MCF 10A (cell line): ENCODE measurements at regions not wholly inside any gene's neighbourhood (a gene's known extent, or its start where the extent isn't known, plus 50 kb on each side); places are given as distances from the start of the nearest gene placed in this dataset.

Experiments
- BruUV-seq: library from RNA; stranded (reverse); fragments of 400-500 nt; replicated peaks from 2 replicates; lab custom pipeline; 2021; lab: Mats Ljungman, UMichigan
- CTCF ChIA-PET: fragments of 300-600 bp; sonication (Branson Sonifier 250); formaldehyde crosslinking; extraction: SDS; loops from one replicate; lab custom pipeline; 2021; ENCODE audit warnings: antibody characterized with exemption, inconsistent platforms; lab: Yijun Ruan, JAX
- POLR2A ChIA-PET: fragments of 300-600, 350-650 bp; sonication (Branson Sonifier 250); formaldehyde crosslinking; extraction: SDS; loops from one replicate; lab custom pipeline; 2020; ENCODE audit warnings: antibody characterized with exemption, inconsistent platforms; lab: Yijun Ruan, JAX
- DNase-seq: peaks from one replicate; pipeline ENCODE4 v3.0.0-alpha.2; 2018; ENCODE audit not compliant: unreplicated experiment
- H3K27ac Mint-ChIP-seq: one replicate; pipeline ENCODE4 v1.8.0; 2022; ENCODE audit warnings: mild to moderate bottlenecking, low read depth, mixed read lengths; ENCODE audit not compliant: unreplicated experiment
- H3K27me3 Mint-ChIP-seq: one replicate; pipeline ENCODE4 v1.8.0; 2022; ENCODE audit warnings: mixed read lengths; ENCODE audit not compliant: insufficient read depth, unreplicated experiment
- H3K36me3 Mint-ChIP-seq: one replicate; pipeline ENCODE4 v1.8.0; 2022; ENCODE audit warnings: mild to moderate bottlenecking, moderate library complexity, mixed read lengths; ENCODE audit not compliant: insufficient read depth, unreplicated experiment
- H3K4me1 Mint-ChIP-seq: one replicate; pipeline ENCODE4 v1.8.0; 2022; ENCODE audit warnings: mixed read lengths; ENCODE audit not compliant: insufficient read depth, unreplicated experiment
- H3K4me3 Mint-ChIP-seq: one replicate; pipeline ENCODE4 v1.8.0; 2022; ENCODE audit warnings: mild to moderate bottlenecking, moderate library complexity, mixed read lengths; ENCODE audit not compliant: unreplicated experiment
- H3K9me3 Mint-ChIP-seq: one replicate; pipeline ENCODE4 v1.8.0; 2022; ENCODE audit warnings: mixed read lengths; ENCODE audit not compliant: unreplicated experiment
- intact Hi-C: fragments of 100-400 bp; cut with micrococcal nuclease; formaldehyde crosslinking; loops from 2 replicates; pipeline ENCODE4 v1.14.1; 2022
- TF ChIP-seq, protein P1 (sequence below): fragments of 200-600 bp; IDR thresholded peaks from one replicate; pipeline ENCODE4 v1.8.0; 2022; ENCODE audit warnings: antibody characterized with exemption, mild to moderate bottlenecking; ENCODE audit not compliant: unreplicated experiment

DNA sequence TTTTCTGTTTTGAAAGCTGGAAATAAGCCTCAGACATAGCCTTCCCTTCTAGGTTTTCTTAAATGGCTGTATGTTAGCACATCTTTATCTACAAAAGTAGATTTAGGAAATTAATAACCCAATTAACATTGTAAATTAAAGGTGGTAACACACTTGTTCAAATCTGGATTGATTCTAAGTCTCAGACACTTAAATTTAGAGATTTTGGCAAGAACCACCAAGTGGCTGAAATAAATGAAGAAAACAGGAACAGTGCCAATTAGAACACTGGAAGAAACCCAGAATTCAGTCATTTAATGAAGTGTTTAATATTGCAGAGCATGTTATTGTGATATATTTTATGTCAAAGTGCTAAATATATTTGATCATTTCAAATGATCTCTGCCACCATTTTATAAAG is 628.2 kb downstream of the USP25 start:
- Mint-ChIP-seq H3K4me3 (no peak overlapping the region), H3K27me3 (no peaks in the 10 kb centered on the region), H3K36me3 (peaks cover 6% of the 10 kb centered on the region), H3K27ac (no peak overlapping the region), H3K9me3 (peaks cover 7% of the 10 kb centered on the region), H3K4me1 (no peaks in the 10 kb centered on the region)
- TF ChIP-seq, protein P1, sequence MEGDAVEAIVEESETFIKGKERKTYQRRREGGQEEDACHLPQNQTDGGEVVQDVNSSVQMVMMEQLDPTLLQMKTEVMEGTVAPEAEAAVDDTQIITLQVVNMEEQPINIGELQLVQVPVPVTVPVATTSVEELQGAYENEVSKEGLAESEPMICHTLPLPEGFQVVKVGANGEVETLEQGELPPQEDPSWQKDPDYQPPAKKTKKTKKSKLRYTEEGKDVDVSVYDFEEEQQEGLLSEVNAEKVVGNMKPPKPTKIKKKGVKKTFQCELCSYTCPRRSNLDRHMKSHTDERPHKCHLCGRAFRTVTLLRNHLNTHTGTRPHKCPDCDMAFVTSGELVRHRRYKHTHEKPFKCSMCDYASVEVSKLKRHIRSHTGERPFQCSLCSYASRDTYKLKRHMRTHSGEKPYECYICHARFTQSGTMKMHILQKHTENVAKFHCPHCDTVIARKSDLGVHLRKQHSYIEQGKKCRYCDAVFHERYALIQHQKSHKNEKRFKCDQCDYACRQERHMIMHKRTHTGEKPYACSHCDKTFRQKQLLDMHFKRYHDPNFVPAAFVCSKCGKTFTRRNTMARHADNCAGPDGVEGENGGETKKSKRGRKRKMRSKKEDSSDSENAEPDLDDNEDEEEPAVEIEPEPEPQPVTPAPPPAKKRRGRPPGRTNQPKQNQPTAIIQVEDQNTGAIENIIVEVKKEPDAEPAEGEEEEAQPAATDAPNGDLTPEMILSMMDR = no peak
- CTCF ChIA-PET = no interaction called here
- intact Hi-C loops = no loop called here
- POLR2A ChIA-PET = interaction anchor here (0.6 to 1.3 kb wide), 2 partner anchors 9 to 454 kb away, joined by 3 to 4 read pairs; no protein-coding TSS in a partner anchor
- DNase-seq = no peak
- no TSS peak for BruUV-seq

DNA sequence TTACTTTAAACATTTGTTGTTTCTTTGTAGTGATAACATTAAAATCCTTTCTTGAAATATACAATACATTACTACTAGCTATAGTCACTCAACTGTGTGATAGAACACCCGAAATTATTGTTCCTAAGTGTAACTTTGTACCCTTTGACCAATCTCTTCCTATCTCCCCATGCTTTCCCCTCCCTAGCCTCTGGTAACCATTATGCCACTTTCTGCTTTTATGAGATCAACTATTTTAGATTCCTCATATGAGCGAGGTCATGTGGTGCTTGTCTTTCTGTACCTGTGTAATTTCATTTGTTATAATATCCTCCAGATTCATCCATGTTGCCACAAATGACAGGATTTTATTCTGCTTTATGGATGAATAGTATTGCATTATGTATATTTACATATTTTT is 629.0 kb downstream of the USP25 start:
- POLR2A ChIA-PET = interaction anchor here (0.6 to 1.3 kb wide), 2 partner anchors 9 to 454 kb away, joined by 3 to 4 read pairs; no protein-coding TSS in a partner anchor
- DNase-seq = no peak
- Mint-ChIP-seq H3K4me1 (no peaks in the 10 kb centered on the region), H3K4me3 (no peak overlapping the region), H3K27me3 (no peaks in the 10 kb centered on the region), H3K27ac (no peak overlapping the region), H3K9me3 (peaks cover 7% of the 10 kb centered on the region), H3K36me3 (peaks cover 6% of the 10 kb centered on the region)
- TF ChIP-seq, protein P1 = no peak
- no TSS peak for BruUV-seq
- intact Hi-C loops = no loop called here
- CTCF ChIA-PET = no interaction called here

DNA sequence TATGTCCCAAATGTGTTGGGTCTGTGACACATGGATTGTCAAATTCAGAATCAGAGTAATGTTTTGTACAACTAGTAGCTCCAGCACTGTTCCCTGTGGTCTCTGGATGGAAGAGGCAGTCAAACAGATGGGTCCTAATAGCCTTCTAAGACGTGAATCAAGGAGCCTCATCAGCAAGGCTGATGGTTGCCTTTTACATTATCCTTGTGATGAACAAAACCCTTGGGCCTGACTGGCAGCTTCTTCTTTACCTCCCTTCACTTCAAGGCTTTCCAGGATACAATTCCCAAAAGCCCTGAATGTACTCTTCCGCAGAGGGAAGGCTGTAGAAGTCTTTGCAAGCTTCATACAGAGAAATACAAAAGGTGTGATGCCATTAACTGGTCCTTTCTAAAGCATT is 633.3 kb downstream of the USP25 start:
- Mint-ChIP-seq H3K9me3 (peaks cover 7% of the 10 kb centered on the region), H3K4me3 (no peak overlapping the region), H3K27ac (no peak overlapping the region), H3K27me3 (no peaks in the 10 kb centered on the region), H3K36me3 (no peaks in the 10 kb centered on the region), H3K4me1 (no peaks in the 10 kb centered on the region)
- BruUV-seq = no TSS peak
- intact Hi-C loops = no loop called here
- ChIA-PET POLR2A (interaction anchor here (0.7 kb wide), 1 partner anchor 31 kb away, joined by 4 read pairs; no protein-coding TSS in a partner anchor), CTCF (interaction anchor here (0.6 to 0.7 kb wide), 2 partner anchors 280 to 291 kb away, joined by 3 read pairs; no protein-coding TSS in a partner anchor)
- TF ChIP-seq, protein P1 = no peak
- DNase-seq = no peak

DNA sequence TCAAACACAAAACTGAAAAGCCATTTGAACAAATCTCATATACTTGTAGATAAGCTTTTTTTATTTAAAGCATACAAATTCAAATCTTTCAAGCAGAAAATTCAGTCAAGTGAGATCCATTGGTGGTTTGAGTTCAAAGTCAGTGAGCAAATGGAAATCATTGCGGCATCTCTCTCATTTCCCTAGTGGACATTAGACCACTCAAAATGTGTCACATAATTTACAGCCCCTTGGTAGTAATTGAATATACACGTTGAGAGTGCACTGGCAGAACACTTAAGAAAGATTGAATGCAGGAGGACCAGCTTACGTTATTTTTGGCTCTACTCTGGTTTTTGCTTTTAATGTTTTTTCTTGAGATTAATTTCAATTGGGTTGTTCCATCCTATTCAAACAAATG is 633.7 kb downstream of the USP25 start:
- no peaks in the 10 kb centered on the region for H3K36me3 Mint-ChIP-seq
- TF ChIP-seq, protein P1 = no peak
- ChIA-PET CTCF (interaction anchor here (0.6 to 0.7 kb wide), 2 partner anchors 280 to 292 kb away, joined by 3 read pairs; no protein-coding TSS in a partner anchor), POLR2A (interaction anchor here (0.7 kb wide), 1 partner anchor 31 kb away, joined by 4 read pairs; no protein-coding TSS in a partner anchor)
- H3K4me3 Mint-ChIP-seq = no peak overlapping the region
- no TSS peak for BruUV-seq
- no peaks in the 10 kb centered on the region for H3K27me3 Mint-ChIP-seq
- intact Hi-C loops = no loop called here
- H3K4me1 Mint-ChIP-seq = no peaks in the 10 kb centered on the region
- H3K27ac Mint-ChIP-seq = no peak overlapping the region
- DNase-seq = no peak
- peaks cover 7% of the 10 kb centered on the region for H3K9me3 Mint-ChIP-seq
